HG02840 (cell line): ENCODE measurements at regions not wholly inside any gene's neighbourhood (a gene's known extent, or its start where the extent isn't known, plus 50 kb on each side); places are given as distances from the start of the nearest gene placed in this dataset.

Experiments used
- ATAC-seq: cut with Tn5 transposase; IDR thresholded peaks from one replicate; pipeline ENCODE4 v1.9.1; 2021; ENCODE audit warnings: mild to moderate bottlenecking, moderate library complexity, moderate number of reproducible peaks; ENCODE audit not compliant: unreplicated experiment, low FRiP score

DNA sequence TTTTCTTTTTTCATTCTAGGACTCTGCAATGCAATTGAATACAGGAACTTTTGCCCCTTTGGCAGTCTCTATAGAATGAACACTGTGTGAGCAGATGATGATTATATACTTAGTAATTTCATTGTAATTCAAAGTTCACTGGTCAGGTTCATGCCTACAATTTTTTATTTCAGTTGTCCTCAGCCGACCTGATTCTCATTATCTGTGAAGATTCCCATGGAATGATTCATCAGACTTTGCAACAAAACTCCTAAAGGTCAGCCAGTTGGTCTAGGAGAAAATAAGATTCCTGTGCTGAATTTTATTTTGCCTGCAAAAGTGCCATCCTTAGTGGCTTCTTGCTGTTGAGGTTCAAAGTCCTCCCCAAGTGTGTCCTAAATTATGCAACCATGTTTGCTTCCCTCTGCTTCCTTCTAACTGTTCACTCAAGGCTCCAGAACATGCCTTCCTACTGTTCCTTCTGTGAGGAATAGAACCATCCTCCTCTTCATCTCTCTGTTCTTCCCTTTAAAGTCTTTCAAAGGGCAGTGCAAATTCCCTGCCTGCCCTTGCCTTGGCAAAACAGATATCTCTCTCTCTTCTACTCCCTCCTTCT is 194.2 kb upstream of the CNR1 start:
- no peak for ATAC-seq

DNA sequence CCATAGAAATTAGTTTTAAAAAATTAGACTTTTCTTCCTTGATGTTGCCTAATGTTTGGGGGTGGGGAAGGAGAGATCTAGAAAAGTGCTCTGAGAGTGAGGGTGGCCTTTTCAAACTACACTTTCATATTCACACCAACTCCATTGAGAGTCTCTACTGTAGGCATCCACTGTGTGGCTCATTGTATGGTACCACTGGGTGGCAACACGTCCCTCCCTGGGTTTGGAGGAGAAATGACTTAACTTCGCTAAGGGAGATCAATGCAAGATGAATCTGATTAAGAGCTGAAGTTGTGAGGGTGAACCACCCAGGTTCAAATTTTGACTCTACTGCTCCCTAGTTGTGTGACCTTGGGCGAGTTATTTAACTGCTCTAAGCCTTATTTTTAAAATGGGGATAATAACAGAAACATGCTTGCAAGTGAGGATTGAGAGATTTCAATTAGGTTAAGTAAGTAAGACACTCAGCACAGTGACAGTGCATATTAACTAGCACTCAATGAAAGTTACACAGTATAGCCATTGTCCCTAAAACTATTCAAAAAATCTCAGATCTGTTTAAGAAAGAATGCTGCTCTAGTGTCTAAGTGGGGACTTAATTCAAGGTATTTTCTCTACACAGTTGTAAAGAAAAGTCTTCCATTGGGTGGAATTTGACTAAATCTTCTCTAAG is 193.5 kb upstream of the CNR1 start:
- no peak for ATAC-seq

DNA sequence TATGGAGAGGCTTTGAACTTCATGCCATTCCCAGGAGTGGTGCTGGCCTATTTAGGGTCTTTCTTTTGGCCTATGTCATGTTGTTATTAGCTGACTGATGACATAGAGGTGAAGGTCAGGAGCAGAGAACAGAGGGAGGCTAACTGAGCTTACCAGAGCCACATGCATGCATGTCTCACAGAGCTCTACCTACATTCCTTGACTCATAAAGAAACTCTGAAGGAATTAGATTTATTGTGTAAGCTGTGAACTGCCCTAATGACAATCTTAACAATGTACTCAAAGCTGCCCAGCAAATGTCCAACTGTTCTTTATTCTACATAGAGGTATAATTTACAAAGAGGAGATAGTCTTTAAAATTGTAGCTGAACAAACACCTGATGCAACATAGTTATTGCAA is 192.7 kb upstream of the CNR1 start:
- ATAC-seq = no peak

DNA sequence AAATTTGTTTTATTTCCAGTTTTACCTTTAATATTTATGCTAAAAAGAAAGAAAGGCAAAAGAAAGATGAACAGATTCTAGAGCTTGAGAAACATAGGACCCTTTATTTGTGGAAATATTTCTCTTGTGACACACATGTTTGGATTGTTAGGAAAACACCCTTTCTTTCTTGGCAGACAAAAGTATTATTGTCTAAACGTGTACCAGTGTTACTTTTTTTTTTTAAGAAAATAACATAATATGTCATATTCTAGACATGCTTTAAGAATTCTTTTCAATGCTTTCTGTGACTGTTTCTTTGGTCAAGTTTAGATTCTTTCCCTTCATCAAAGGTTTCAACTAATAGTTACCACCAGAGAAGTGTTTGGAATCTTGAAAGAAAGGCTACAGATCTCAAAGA is 183.4 kb upstream of the CNR1 start:
- ATAC-seq = no peak

DNA sequence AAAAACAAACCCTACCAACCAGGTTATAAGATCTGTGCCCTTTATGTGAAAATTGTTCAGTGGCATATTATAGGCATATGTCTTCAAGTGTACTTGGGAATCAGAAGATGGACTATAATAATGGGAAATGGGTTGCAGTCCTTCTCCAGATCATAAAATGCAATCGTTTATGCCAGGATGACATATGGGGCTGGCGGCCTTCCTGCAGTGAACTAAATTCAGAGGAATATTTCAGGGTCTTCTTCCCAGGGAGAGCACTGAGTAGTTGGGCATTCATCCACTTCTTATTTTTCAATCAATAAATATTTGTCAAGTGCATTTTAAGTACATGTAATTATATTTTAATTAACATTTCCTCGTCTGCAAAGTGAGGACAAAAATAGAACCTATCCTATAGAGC is 176.2 kb upstream of the CNR1 start:
- no peak for ATAC-seq

DNA sequence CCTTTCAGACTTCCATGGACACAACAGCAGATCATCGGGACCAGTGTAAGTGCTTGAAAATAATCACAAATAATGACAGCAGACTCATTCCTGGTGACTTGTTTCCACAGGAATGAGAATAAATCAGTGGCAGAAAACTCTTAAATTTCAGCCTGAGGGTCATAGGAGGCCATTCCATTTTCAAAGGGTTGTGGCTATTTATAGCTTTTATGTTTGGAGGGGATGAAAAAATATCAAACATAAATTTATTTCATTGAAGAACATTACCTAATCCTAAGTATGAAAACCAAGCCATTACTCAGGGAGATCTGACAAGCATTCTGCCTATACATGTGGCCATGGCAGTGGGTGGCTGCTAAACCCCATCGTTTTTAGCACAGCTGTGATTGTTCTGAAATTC is 173.6 kb upstream of the CNR1 start:
- ATAC-seq = no peak

DNA sequence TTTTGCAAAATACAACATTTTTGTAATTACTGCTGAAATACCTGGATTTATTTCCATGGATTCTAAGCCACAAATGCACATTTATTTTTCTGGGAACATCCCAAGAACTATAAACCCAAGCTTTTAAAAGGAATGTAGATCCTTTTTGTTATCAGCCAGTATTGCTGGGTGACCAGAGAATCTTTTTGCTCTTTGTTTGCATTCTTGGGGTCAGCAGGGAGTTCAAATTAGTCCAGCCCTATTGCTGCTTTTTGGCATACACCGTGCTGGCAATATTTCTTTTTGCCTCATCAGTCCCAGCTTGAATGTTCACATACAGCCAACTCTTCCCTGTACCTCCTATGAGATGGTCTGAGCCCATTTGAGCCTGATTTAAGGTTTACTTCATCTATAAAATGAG is 155.2 kb upstream of the CNR1 start:
- ATAC-seq = no peak

DNA sequence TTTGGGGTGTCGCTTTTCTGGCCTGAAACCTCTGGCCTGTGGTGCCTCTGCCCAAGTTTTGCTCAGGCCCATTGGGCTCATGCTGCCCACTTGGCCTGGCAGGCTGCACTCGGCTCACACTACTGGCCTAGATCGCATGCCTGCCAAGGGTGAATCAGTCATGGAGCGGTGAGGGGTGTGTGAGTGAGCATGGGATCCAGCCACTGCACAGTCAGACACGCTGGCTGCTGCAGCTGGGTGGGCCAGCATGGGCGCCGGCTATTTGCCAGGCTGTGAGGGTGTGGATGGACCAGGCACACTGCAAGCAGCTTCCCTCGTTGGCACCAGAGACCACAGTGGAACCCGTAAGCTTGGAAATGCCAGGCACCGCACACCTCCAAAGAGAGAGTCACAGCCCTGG is 145.4 kb upstream of the CNR1 start:
- no peak for ATAC-seq

DNA sequence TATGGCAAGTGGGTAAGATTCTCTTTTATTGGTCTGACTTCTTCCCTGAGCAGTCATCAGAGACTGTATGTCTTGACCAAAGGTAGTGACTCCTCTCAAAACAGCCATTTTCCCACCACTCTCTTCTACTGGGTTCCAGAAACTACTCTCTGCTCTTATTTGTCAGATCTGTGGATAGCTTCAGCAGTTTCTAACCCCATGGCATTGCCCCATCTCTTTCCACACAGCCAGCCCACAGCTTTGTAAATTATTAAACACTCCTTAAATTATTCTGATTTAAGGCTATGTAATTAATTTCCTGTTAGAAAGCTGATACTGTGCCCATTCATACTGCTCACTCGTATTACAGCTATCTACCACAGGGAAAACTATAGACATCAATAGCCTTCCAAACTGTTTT is 138.4 kb upstream of the CNR1 start:
- no peak for ATAC-seq

DNA sequence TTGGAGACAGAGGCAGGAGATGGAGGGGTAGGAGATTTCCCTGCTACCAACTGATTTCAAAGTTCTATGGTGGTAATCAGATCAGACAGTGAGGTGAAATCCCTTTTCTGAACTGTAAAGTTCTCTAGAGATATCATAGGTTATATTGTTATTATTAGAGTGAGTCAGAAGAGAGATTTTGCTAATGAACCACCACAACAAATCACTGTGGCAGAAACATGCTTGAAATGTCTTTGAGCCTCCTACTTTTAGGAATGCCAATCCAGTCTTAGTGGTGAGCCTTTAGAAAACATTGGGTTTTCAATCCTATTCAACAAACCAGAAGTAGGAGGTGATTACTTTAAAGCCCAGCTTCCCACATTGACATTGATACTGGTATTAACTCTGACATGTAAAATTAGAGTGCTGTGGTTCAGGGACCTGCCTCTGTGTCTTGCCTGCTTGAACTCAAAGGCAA is 136.7 kb upstream of the CNR1 start:
- ATAC-seq = no peak

DNA sequence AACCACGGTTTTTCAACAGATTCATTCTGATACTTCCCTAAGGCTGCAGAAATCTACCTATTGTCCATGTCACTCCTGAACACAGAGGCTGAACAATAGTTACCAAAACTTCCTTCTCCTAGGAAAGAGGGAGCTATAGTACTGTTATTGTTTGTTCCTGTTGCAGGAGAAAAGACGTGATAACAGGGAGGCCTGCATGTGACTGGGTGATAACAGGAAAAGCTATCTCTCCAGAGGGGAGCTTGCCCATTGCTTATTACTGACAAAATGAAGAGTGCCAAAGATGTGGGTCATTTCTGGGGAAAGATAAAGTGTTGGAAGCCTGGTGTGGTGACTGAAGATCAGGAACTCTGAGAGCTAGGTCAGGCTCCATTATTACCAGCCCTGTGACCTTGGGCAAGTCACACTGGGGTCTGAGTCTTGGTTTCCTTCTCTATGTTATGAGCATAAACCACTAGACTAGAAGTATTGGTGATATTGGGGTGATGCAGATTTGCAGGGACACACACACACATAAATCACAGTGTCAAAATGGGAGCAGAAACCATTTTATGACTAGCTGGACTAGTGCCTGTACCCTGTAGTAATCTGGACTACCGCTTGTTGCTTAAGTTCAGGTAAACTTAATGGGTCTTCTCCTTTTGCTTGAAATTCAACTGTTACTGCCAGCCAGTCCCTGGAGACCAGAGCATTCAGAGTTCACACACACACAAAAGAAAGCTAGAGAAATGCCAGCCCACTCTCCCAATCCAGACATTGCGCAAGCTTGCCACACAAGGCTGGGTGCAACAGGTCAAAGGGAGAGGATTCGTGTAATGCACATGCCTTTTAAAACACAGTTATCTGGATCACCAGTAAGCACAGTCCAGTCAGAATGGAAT is 136.0 kb upstream of the CNR1 start:
- ATAC-seq = no peak

- ATAC-seq = no peak
These were observed 135.1 kb upstream of the CNR1 start for GRCh38 chr6:88301256-88301655.

DNA sequence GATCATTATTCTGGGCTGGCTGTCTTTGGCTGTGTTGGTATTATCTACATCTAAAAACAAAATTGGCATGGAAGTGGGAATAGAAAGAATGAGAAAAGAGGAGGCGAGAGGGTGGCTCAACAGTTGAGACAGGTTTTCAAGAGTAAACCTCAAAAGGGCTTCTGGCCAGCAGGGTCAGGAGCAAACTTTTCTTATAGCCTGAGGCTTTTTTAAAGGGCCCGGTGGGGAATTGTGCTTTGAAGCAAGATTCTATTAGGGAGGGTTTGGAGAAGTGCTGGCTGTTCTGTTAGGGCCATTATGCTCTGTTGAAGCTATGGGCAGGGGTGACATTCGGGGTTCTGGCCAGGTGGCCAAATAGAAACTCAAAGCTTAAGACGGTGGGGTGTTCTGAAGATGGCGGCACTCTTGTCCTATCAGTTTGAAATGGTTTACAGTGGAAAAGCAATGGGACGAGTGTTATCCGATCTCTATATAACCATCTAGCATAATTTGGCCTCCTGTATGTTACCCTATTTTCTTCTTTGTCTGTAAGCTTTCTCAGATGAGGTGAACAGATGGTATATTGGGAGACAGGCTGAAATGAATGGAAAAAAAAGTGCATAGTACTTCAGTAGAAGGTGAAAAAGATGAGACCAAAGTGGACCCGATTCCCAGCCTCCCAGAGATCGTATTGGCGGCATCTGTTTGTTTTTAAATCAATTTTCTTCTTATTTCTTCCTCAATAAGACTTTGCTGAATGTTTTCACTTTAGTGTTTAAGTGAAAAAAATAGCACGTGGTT is 132.1 kb upstream of the CNR1 start:
- no peak for ATAC-seq

- no peak for ATAC-seq
These were observed 130.5 kb upstream of the CNR1 start for GRCh38 chr6:88296694-88297093.

- no peak for ATAC-seq
These were observed 129.5 kb upstream of the CNR1 start for GRCh38 chr6:88295663-88296062.

GRCh38 chr6:88294702-88295101 is 128.6 kb upstream of the CNR1 start:
- ATAC-seq = no peak

GRCh38 chr6:88290411-88290810 is 124.3 kb upstream of the CNR1 start:
- ATAC-seq = no peak

DNA sequence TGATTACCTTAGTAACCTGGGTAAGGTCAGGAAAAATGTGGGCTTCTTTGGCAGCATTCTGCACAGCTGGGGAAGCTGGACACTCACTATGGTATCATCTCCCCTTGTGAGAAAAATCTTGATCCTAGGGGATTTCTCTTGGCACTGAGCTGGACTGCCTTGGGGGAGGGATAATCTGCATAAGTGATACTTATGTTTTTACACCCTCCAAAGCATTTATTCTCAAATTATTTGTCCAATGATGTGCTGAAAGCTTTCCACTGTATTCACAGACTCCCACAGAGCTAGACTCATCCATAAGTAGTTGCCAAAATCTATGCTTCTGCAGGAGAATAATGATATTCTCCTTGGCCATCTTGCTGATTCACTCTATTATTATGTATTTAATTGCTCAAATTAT is 121.5 kb upstream of the CNR1 start:
- no peak for ATAC-seq

DNA sequence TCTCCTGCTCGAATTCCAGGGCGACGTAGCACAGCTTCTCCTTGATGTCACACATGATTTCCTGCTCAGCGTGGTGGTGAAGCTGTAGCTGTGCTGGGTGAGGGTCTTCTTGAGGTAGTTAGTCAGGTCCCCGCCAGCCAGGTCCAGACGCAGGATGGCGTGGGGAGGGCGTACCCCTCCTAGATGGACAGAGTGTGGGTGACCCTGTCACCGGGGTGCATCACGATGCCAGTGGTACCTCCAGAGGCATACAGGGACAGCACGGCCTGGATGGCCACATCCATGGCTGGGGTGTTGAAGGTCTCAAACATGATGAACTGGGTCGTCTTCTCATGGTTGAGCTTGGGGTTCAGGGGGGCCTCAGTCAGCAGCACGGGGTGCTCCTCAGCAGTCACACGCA is 110.2 kb upstream of the CNR1 start:
- no peak for ATAC-seq

DNA sequence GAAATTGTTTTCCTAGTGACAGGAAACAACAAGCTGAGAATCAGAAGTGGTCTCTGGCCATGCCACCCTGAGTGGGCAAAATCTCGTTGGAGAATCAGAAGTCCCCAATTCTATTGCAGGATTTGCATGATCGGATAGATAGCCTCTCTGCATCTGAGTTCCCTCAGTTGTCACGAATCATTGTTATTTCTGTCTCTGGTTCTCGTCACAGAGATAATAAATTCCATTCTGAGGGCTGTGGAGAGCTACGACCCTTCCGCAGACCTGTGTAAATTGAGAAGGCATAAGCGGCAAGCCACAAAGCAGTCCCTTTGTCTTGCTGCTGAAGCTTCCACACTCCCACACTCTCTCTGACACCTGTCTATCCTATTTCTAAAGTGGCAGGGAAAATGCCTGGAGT is 102.4 kb upstream of the CNR1 start:
- ATAC-seq = no peak

DNA sequence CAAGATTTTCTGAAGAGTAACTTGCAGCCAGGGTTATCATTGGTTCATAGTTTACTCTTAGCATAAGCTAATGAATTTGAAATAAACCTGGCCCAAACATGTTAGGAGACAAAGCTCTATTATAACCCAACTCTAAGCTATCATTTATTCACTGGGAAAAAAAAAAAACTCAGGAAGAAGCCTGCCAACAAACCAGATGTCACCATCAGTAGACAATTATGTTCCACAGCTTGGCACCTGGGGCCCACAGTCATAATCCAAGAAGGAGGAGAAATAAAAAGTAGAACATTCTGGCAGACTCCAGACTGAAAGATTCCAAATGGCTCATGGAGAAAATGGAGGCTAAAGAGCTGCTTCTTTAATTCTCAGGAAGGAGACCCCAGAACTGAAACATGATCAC is 100.0 kb upstream of the CNR1 start:
- ATAC-seq = no peak
